Suppressor macrophage treated with lipopolysaccharide for 1 hour (primary cell): ENCODE measurements at regions not wholly inside any gene's neighbourhood (a gene's known extent, or its start where the extent isn't known, plus 50 kb on each side); places are given as distances from the start of the nearest gene placed in this dataset.
"Not testable (repeated sequence)": the region's sequence is repeated elsewhere in the genome, so short reads cannot be mapped to it uniquely, and the experiment has no call there.

ENCODE experiments used
- DNase-seq, 3 donors: peaks; one replicate each; pipeline ENCODE4 v3.0.0-alpha.2; 2020 to 2022

DNA sequence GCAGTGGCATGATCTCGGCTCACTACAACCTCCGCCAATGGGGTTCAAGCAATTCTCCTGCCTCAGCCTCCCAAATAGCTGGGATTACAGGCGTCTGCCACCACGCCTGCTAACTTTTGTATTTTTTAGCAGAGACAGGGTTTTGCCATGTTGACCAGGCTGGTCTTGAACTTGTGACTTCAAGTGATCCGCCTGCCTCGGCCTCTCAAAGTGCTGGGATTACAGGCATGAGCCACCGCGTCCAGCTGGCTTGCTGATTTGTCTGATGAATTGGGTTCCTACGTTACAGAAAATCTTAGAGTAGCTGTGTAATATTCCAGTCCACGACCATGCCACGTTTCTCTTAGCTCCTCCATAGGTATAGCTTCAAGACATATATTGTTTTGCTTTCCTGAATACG lies 102.6 kb upstream of the OTOS start:
- DNase-seq = not testable (repeated sequence)

DNA sequence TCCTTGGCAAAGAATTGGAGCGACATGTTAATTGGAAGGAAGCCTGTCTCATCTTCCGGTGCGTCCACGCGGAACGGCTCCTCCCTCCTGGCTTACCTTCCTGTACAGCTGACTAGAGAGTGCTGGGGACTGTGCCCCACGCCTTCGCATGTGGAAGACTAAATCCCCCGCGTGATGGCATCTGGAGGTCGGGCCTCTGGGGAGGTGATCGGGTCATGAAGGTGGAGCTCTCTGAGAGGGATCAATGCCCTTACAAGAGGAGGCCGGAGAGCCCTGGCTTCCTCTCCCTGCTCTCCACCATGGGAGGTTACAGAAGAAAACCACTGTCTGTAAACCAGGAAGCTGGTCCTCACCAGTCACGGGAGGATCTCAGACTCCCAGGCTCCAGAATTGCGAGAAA lies 104.1 kb upstream of the OTOS start:
- DNase-seq = no peak

DNA sequence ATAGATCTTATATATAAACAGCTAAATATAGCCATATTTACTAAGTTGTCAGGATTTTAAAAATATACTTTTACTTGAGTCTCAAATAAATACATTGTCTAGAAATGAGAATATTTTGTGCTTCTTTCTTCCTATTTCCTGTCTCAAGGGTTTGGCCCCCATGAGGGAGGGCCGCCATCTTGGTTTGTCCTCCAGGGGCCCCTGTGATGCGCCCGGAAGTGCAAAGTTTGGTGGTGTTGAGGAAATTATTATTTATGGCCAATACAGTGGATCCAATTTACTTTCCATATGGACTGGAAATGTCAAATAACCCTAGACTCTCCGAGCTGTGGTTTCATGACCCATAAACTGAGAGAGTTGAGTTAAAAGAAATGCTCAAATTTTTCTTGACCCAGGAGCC lies 104.7 kb upstream of the OTOS start:
- DNase-seq = no peak

DNA sequence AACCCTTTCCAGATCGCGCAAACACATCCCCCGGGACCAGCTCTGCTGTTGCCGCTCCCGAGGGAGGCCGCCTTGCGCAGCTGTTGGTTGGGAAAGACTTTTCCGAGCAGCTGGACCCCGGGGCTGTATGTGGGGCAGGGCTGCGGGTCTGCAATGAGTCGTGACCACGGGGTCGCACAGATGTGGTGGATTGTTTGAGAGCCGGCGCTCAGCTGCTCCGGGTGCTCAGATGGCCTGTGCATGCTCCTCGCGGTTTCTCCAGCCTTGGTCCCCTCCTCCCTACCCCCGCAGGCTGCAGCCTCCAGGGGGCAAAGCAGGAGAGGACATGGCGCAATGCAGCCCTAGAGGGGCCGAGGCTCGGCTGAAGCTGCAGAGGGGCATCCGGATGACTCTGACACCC lies 105.2 kb upstream of the OTOS start:
- DNase-seq = no peak

DNA sequence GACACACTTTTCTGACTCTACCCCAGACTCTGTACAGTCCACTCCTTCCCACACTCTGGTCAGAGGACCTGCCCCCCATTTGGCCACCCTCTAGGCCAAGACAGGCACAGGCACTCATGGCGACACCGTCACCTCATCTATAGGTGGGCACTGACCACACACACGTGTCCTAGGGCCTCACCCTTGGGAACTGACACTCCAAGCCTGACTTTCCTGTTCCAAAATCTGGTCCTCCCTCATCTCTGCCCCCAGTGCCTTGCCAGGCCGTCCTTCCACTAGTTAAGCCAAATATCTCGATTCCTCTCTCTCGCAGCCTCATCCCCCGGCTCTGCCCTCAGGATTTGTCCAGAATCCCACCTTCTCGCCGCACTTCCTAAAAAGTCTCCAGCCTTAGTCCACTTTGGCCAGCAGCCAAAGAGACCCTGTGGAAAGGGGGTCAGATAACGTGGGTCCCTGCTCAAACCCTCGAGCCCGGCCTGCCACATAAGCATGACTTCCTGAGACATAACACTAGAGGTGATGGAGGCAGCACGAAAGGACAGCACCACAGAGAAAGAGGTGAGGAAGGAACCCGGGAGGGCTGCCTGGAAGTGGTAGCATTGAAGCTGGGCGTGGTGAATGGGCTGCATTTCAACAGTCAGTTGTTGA lies 105.8 kb upstream of the OTOS start:
- DNase-seq = no peak

DNA sequence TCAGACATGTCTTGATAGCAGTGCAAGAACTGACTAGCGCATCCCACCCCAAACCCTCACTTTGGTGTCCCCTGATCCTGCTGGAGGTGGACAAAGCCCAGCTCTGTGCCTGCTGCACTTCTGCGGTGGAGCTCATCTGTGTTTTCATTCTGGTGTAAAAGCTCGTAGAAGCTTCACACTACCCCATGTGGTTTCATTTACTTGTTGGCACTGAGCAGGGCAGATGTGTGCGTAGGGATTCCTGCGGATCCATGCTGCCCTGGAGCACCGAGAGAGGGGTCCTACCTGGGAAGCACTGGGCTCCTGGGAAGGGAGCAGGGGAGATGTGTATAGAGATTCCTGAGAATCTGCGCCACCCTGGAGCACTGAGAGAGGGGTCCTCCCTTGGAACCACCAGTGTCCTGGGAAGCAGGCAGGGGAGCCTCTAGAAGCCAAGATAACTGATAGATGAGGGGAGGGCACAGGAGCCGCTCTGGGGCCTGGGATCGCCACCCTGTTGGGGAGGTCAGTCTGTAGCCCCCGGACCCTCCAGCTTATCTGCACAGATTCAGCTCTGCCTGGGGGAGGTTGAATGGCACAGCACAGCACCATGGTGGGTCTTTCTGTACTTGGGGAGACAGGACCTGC lies 106.9 kb upstream of the OTOS start:
- DNase-seq = no peak

DNA sequence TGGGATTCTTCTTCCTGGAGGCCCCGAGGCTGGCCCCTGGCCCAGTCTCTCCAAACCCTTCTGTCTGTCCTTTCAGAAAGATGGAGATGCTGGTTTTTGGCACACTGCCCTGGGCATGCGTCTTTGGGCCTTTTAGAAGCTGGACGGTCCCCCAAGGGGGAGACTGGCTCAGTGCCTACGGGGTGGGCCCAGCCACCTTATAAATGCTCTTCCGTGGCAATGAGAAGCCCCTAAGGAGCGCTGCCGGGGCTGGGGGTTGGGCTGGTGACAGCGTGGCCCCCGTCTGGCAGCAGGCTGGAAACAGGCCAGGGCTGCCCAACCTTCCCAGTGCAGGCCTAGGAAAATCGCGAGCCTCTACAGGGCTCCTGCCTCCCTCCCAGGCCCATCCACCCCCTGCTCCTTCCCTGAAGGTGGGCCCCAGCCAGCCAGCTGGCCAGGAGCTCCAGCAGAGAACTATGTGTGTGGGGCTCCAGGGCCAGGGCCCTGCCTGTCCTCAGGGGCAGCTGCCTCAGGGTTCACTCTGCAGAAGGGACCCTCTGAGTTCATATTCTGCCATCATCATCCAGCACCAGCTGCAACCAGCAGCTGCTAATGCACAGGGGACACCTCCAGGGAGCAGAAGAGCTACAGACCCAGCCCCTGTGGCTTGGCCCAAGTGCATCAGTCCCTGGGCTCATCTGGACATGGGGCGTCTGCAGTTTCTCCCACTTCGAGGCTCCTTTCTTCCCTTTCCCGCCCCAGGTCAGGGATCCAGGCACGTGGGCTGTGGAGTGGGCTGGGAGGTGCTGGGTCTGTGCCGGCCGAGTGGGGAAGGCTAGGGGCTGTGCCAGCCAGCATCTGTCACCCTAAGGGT lies 107.6 kb upstream of the OTOS start:
- no peak for DNase-seq

DNA sequence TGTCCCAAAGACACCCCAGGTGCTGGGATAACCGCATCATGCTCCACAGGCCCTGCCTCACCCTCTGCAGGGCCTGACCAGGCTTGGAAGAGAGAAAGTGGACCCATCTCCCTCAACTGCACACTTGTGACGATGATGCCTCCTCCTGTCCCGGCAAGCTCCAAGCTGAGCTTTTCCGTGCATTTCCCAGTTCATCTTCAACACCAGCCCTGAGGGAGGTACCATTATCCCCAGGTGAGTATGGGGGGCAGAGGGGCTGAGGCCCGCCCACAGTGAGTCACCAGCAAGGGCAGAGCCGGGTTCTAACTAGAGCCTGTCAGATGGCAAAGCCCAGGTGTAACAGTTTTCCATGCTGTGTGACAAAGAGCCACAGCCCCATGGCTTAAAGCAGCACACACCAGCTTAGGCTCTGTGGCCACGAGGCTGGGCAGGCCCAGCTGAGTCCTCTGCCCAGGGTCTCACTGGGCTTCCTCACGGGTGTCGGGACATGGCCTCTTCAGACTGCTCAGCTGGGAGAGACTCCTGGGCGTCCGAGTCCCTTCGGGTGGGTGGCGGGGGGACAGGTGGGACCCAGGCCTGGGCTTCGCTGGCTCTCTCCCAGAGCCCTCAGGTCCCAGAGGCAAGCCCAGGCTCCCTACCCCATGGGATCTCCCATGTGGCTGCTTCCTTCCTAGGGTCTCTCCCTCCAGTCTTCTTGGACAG lies 108.4 kb upstream of the OTOS start:
- DNase-seq = no peak

DNA sequence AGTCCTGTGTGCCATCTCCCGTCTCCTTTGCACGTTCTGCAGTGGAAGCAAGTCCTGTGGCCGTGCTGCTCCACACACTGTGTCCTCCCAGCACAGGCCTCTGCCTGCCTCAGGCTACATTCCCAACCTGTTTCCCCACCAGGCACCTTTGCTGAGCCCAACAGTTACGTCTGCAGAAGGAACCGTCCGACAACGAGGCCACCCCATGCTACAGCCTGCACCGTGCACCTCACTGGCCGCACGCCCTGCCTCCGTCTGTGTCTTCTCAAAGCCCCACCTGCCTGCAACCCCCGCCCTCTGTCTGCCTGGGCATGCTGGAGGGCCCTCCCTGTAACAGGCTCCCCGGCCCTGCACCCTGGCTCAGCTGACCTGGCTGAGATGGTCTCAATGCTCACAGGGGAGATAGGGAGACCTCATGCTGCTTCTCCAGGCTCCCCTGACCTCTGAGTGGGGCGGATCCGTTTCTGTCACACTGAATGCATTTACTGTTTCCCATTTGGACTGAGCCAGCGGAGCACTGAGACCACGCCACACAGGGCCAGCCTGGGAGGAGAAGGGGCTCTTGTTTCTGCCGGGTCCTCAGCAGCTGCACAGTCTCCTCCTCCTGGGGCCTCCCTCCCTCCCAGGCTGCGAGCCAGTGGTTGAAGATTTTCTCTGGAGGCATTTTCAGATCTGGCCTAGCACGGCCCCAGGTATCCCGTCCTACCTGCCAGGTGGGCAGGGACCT lies 109.1 kb upstream of the OTOS start:
- no peak for DNase-seq

DNA sequence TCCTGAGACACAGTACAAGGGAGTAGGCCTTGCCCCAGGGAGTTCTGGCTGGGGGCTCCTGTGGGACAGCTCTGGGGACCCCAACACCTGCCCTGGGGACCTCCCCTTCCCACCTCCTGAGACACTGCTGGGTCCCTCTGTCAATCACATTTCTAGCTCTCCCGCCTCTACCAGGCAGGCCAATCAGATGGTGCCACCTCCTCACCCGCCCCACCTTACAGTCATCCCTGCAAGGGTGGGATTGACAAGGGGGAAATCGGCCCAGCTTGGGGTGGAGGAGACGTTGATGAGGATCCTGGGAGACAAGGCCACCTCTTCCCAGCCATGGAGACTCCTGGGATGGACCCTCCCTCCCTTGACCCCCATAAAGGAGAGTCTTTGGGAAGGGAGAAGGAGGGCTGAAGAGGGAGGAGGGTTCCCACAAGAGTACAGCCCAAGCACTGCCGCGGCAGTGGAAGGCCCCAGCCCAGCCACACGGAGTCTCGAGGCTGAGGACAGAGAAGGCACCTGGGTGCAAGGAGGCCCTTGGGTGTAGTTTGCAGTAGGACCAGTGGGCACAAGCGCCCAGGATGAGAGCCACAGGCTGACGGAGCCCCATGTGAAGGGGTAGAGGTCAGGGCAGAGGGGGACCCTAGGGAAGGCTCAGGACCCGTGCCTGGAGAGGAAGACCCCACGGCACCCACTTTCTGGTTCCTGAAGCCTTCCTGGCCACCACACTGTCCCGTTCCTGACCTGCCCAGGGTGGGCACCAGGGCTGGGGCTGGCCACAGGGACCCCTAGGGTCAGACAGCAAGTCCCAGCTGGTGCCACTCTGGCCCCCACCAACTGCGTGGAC lies 109.9 kb upstream of the OTOS start:
- no peak for DNase-seq

DNA sequence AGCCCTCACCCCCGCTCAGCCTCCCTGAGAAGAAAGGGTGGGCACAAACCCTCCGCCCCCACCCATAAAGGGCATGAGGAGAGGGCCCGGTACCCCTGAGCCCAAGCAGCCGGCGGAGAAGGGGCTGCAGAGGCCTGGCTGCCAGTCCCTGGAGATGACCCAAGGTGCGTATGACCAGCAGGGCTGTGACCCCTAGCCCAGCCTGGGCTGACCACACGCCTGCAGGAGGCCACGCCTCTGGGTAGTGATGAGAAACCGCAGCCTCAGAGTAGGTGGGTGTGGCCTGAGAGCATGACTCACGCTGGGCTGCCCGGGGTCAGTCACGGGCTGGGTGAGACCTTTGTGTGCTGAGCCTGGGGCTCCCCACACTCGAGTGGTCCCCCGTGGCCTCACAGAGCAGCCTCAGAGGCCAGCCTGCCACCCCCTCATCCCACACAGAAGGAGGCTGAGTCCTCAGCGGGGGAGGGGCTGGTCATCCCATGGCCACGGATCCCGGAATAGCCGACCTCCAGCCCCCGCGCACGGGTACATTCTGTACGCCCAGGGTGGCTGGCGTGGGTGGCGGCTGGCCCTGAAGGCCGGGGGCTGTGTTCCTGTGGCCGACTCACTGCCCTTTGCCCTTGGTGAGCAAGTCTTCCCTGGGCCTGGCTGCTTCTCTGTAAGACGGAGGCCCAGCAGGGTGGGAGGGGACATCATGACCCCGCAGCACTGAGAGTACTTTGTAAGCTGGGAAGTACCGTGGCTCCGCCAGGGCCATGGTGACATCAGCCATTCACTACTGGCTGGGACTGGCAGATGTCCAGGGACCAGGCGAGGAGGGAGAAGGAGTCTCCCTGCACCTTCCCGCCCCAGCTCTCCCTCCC lies 110.8 kb upstream of the OTOS start:
- peak; percentile 83 to 86 (median 85) for DNase-seq

DNA sequence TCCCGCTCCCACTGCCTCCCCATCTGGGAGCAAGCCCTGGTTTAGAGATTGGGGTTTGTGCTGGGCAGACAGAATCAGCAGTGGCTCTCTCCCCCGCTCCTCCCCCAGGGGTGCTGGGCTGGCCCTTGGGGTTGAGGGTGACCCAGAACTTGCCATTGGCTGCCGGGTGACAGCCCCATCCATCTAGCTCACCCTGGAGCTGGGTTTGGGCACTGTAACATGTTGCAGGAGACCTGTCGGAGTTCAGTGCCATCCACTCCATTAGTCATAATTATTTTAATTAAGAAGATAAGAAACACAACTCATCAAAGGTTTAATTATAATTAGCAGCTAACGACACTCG lies 111.4 kb upstream of the OTOS start:
- DNase-seq = no peak

DNA sequence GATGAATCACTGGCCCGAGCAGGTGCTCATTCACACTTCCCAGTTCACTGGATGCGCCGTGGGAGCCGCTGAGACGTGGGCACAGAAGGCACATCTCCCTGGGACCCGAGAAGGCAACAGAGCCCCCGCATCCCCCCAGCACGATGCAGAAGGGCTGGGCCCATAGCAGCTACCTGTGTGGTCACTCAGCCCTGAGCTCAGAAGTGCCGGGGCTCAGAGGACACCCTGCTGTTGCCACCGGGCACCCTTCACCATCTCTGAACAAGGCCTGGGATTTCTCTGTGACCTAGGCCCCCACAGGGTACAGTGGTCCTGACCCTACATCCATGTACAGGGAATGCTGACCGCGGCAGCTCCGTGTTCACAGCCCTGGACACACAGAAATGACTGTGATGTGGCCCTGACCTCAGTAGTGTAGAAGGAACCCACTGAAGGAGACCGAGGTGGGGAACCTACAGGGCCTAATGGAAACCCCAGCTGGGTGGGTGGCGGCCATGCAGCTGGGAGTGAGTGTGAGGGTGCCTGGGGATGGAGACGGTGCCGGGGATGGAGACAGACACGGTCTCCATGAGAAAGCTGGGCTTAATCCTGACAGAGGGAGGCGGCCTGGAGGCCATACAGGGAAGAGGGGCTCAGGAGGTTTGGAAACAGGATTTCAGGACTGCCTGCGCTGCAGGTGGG lies 111.9 kb upstream of the OTOS start:
- no peak for DNase-seq

DNA sequence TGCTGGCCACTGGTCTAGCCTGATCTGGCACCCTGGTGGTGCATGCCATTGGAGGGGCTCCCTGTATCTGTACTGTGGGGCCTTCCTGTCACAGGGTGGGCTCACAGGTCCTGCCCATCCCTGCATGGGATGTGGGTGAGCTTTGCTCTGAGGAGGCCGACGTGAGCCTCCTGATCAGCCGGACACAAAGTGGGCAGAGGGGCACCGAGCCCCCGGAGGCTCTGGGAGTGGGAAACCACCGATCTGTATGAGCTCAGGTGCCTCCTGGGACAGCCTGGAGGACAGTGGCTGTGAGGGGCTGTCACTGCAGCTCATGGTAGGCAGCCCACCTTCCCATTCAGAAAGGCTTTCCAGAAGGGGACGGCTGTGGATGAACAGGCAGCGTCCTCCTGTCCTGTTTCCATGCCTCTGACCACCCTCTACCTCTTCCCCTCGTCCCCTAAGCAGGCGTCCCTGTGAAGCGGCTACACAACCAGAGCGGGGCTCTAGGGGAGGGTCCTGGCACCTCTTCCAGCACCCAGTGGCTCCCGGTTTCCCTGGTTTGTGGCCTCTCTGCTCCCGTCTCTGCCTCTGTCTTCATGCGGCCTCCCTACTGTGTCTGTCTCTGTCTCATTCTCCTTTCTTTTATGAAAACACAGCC lies 112.5 kb upstream of the OTOS start:
- DNase-seq = no peak

DNA sequence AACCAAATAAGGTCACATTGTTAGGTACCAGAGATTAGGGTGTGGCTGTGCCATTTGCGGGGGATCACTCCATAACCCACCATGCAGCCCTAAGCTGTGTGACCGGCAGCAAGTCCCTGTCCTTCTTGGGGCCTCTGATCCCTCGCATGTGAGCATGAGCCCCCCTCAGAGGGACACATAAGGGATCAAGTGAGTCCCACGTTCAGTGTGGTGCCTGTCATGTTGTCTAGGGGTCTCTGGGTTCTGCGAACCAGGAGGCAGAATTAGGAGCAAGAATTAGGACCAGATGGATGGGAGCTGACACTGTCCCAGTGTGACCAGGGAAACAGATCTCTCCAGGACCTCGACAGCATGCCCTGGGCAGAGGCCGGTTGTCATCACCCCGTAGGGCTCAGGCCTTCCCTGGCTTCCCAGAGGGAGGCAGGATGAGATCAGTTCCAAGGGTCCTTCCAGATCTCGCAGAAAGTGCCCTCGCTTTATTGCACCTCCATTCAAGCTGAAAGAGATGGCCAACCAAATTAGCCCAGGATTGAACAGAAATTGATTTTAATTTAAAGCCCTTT lies 113.2 kb upstream of the OTOS start:
- DNase-seq = no peak

DNA sequence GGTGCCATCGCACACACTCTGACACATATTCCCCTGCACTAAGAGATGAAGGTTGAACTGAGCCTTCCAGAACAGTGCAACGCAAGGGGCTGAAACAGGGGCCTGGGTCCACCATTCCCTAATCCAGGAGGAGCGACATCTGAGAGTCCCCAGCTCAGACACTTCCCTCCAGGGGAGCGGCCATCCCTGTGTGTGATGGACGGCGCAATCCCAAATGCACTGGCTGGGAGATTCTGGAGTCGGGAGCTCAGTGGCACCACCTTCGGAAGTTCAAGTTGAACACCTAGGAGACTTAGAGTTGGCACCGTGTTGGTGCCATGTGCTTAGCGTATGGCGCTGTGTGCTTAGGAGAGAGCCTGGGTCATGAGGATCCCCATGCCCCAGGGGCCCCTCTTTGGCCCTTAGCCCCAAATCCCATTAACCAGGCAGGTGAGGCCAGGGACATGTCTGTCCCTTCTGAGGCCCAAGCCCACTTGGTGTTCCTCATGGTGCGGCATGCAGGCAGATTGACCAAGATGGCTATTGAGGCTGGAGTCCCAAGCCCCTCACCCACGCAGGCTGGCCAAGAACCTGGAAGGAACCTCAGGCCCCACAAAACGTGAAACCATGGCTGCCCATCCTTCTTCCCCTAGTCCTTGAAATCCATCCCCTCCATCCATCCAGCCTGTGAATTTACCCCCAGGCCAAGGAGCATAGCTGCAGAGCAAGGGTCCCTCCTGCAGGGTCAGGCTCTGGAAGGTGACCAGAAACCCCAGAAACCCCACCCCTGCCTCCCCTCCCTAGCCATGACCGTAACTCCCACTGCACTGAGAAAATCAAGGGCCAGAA lies 114.1 kb upstream of the OTOS start:
- no peak for DNase-seq

DNA sequence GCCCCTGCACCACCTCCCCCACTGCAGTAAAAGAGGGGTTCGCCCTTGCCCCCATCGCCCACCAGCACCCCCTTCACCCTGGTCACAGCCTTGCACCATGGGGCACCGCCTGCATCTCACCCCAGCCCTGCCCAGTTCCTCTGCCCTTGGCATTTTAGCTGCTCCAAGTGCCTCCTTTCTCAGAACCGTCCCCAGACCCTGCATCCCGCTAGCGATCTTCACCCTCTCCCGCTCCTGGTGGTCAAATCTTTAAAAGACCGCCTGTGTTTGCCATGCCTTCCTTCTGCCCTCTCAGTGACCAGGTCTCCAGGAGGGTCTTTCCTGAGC lies 114.7 kb upstream of the OTOS start:
- DNase-seq = no peak

DNA sequence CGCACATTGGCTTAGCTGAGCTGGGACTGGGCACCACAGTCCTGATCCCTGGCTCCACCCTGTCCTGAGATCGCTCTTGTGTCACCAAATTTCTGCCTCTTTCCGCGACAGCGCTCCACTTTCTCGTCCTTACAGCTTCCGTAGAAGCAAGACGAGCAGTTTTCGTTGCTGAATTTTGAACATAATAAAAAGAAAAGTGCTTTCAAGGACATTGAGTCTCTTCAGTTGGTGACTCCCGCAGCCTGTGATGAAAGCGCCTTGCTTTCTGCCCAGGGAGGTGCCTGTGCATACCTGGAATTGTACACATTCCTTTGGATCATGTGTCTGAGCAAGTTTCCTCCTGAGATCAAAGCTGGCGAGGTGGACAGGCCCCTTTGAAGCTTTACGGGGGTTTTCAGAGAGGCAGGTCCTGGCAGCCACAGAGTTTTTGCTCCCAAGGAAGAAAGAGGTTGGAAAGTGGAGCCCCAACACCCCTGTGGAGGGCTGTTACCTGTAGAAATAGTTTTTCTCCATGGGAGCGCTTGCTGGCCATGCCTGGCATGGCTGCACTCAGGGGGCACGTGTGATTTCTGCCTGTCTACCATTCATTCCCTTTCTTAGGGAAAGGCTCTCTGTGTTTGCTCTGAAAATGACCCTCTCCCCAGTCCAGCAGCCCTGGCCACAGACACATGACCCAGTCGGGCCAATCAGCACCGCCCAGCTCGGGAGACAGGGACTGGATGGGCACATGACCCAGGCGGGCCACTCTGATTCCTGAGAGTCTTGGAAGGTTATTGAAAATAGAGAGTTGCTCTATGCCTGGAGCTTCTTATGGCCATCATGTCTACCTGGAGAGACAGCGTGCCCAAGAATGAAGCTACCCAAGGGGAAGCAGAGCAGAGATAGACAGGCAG lies 115.6 kb upstream of the OTOS start:
- DNase-seq = no peak
